GM12878 (cell line): ENCODE measurements at regions not wholly inside any gene's neighbourhood (a gene's known extent, or its start where the extent isn't known, plus 50 kb on each side); places are given as distances from the start of the nearest gene placed in this dataset.

Experiments used
- EZH2 ChIP-seq: IDR thresholded peaks from 2 replicates; pipeline ENCODE4 v1.6.1; 2012; ENCODE audit warnings: low read depth, mild to moderate bottlenecking, control low read depth, inconsistent platforms, low read length, borderline replicate concordance; ENCODE audit not compliant: control insufficient read depth
- FOXM1 ChIP-seq: IDR thresholded peaks from 2 replicates; pipeline ENCODE4 v1.6.1; 2012; ENCODE audit warnings: low read depth, mild to moderate bottlenecking, inconsistent platforms, low read length, moderate library complexity
- IRF5 ChIP-seq: fragments of 450-650 bp; IDR thresholded peaks from 2 replicates; pipeline ENCODE4 v1.6.1; 2017; ENCODE audit warnings: borderline replicate concordance
- NFXL1 ChIP-seq: fragments of 450-650 bp; IDR thresholded peaks from 2 replicates; pipeline ENCODE4 v1.6.1; 2017; ENCODE audit warnings: antibody characterized with exemption, mild to moderate bottlenecking, borderline replicate concordance
- NFYB ChIP-seq: IDR thresholded peaks from 2 replicates; pipeline ENCODE4 v1.6.1; 2011; ENCODE audit warnings: low read depth, mild to moderate bottlenecking, low read length, improper control_type of control experiment, moderate library complexity; ENCODE audit not compliant: insufficient read depth
- PML ChIP-seq: IDR thresholded peaks from 2 replicates; pipeline ENCODE4 v1.6.1; 2012; ENCODE audit warnings: low read length, inconsistent platforms
- REST ChIP-seq: IDR thresholded peaks from 2 replicates; pipeline ENCODE4 v1.6.1; 2012; ENCODE audit warnings: mild to moderate bottlenecking, low read depth, low read length
- SUZ12 ChIP-seq: fragments of 200-600 bp; sonication (generic); IDR thresholded peaks from one replicate; pipeline ENCODE4 v1.6.1; 2018; ENCODE audit warnings: antibody characterized with exemption, mild to moderate bottlenecking; ENCODE audit not compliant: unreplicated experiment
- ZBED1 ChIP-seq: IDR thresholded peaks from 2 replicates; pipeline ENCODE4 v1.6.1; 2016; ENCODE audit warnings: borderline replicate concordance

- TF ChIP-seq NFXL1 (no peak), FOXM1 (no peak), SUZ12 (no peak), ZBED1 (no peak), REST (no peak), EZH2 (no peak), PML (no peak), IRF5 (no peak), NFYB (no peak)
Measured at GRCh38 chr18:78125206-78125896, 854.3 kb upstream of the SALL3 start (continued).
